Kidney (tissue), 13 donors: ENCODE measurements at regions not wholly inside any gene's neighbourhood (a gene's known extent, or its start where the extent isn't known, plus 50 kb on each side); places are given as distances from the start of the nearest gene placed in this dataset.
"Not testable (repeated sequence)": the region's sequence is repeated elsewhere in the genome, so short reads cannot be mapped to it uniquely, and the experiment has no call there.

Experiments used
- DNase-seq, 5 donors: peaks; one replicate each; pipeline ENCODE4 v3.0.0-alpha.2; 2013 to 2020
- FAIRE-seq: peaks from 2 replicates; lab custom pipeline; 2012; peaks lifted over from hg19 to GRCh38; lab: Jason Lieb, UNC
- H3K27ac ChIP-seq, 2 donors: one replicate each; pipeline ENCODE4 v1.7.0; 2013; ENCODE audit warnings: low read depth in 2 of 2, low read length in 2 of 2, inconsistent platforms in 1 of 2
- H3K27me3 ChIP-seq: one replicate; pipeline ENCODE4 v1.7.1; 2013; ENCODE audit warnings: low read length, inconsistent platforms; ENCODE audit not compliant: control insufficient read depth, insufficient read depth
- H3K36me3 ChIP-seq, 3 donors: one replicate each; pipeline versions ENCODE4 v1.7.0 to v1.7.1; 2013; ENCODE audit warnings: low read length in 3 of 3, control low read depth in 1 of 3, inconsistent platforms in 1 of 3; ENCODE audit not compliant: insufficient read depth in 3 of 3, control insufficient read depth in 2 of 3
- H3K4me1 ChIP-seq, 3 donors: one replicate each; pipeline versions ENCODE4 v1.7.0 to v1.7.1; 2013; ENCODE audit warnings: low read length in 3 of 3, inconsistent platforms in 1 of 3, low read depth in 1 of 3; ENCODE audit not compliant: control insufficient read depth in 2 of 3, insufficient read depth in 2 of 3
- H3K4me3 ChIP-seq, 3 donors: one replicate each; pipeline versions ENCODE4 v1.7.0 to v1.8.1; 2013; ENCODE audit warnings: low read length in 3 of 3, control low read depth in 1 of 3, inconsistent platforms in 1 of 3
- H3K9ac ChIP-seq, 3 donors: one replicate each; pipeline versions ENCODE4 v1.7.0 to v1.7.1; 2013; ENCODE audit warnings: low read length in 3 of 3, control low read depth in 1 of 3, inconsistent platforms in 1 of 3
- H3K9me3 ChIP-seq, 3 donors: one replicate each; pipeline versions ENCODE4 v1.7.0 to v1.7.1; 2013; ENCODE audit warnings: low read length in 3 of 3, control low read depth in 1 of 3, inconsistent platforms in 1 of 3; ENCODE audit not compliant: control insufficient read depth in 2 of 3, insufficient read depth in 1 of 3
- intact Hi-C: fragments of 100-400 bp; cut with DNase I; formaldehyde crosslinking; loops from one replicate; pipeline ENCODE4 v1.11.1; 2022
- TF ChIP-seq, protein P1 (sequence below): IDR thresholded peaks from 3 replicates; pipeline ENCODE4 v1.5.1; 2012; ENCODE audit warnings: mild to moderate bottlenecking, moderate library complexity, borderline replicate concordance; ENCODE audit not compliant: insufficient read depth; ENCODE audit errors: extremely low read depth
- donor health status: control.
- donor health status: control.
- donor health status: control.
- donor health status: control.
- donor health status: control.
- donor health status: DM: yes; HTN: yes; CAD: no.
- donor health status: Normal renal cell carcinoma (clear cell type).

DNA sequence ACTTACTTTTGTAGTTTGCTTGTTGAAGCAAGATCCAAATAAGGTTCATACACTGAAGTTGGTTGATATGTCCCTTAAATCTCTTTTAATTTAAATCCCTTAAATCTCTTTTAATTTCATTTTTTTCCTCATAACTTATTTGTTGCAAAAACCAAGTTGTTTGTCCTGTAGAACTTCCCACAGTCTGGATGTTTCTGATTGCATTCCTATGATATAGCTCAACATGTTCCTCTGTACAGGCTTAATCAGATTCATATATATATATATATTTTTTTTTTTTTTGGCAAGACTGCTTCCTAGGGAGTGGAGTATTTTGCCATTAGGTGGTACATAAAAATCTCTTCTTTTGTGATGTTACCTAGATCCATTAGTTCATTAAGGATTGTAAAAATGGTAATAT is 174.9 kb upstream of the MKLN1 start:
- FAIRE-seq (no peak), DNase-seq (no peak)
- Histone ChIP-seq H3K9ac (no peak overlapping the region), H3K27ac (no peak overlapping the region), H3K36me3 (no peaks in the 10 kb centered on the region), H3K27me3 (no peaks in the 10 kb centered on the region), H3K4me1 (peaks cover 0 to 5% (median 0%) of the 10 kb centered on the region in 3 donors), H3K4me3 (no peak overlapping the region), H3K9me3 (no peaks in the 10 kb centered on the region)
- intact Hi-C loops: no loop called here
- TF ChIP-seq, protein P1, sequence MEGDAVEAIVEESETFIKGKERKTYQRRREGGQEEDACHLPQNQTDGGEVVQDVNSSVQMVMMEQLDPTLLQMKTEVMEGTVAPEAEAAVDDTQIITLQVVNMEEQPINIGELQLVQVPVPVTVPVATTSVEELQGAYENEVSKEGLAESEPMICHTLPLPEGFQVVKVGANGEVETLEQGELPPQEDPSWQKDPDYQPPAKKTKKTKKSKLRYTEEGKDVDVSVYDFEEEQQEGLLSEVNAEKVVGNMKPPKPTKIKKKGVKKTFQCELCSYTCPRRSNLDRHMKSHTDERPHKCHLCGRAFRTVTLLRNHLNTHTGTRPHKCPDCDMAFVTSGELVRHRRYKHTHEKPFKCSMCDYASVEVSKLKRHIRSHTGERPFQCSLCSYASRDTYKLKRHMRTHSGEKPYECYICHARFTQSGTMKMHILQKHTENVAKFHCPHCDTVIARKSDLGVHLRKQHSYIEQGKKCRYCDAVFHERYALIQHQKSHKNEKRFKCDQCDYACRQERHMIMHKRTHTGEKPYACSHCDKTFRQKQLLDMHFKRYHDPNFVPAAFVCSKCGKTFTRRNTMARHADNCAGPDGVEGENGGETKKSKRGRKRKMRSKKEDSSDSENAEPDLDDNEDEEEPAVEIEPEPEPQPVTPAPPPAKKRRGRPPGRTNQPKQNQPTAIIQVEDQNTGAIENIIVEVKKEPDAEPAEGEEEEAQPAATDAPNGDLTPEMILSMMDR: no peak

DNA sequence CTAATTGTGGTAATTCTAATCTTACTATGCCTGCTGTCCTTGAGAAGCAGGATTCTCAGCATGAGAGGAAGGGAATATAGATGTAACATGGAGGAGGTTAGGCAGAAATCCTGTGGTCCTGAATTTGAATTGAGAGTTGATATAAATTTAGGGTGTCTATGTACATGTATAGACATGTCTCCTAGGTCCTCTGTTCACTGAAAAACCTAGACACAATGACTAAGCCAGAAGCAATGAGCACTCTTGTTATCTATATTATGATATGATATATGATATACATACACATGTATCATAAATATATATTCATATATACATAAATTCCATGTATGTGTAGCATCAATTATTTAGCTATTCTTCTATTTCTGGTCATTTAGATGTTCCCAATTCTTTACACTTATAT is 173.3 kb upstream of the MKLN1 start:
- FAIRE-seq (no peak), DNase-seq (no peak)
- Histone ChIP-seq H3K9ac (no peak overlapping the region), H3K27ac (no peak overlapping the region), H3K4me3 (no peak overlapping the region), H3K9me3 (no peaks in the 10 kb centered on the region), H3K4me1 (peaks cover 0 to 5% (median 0%) of the 10 kb centered on the region in 3 donors), H3K36me3 (no peaks in the 10 kb centered on the region), H3K27me3 (no peaks in the 10 kb centered on the region)
- TF ChIP-seq, protein P1: no peak
- intact Hi-C loops: no loop called here

DNA sequence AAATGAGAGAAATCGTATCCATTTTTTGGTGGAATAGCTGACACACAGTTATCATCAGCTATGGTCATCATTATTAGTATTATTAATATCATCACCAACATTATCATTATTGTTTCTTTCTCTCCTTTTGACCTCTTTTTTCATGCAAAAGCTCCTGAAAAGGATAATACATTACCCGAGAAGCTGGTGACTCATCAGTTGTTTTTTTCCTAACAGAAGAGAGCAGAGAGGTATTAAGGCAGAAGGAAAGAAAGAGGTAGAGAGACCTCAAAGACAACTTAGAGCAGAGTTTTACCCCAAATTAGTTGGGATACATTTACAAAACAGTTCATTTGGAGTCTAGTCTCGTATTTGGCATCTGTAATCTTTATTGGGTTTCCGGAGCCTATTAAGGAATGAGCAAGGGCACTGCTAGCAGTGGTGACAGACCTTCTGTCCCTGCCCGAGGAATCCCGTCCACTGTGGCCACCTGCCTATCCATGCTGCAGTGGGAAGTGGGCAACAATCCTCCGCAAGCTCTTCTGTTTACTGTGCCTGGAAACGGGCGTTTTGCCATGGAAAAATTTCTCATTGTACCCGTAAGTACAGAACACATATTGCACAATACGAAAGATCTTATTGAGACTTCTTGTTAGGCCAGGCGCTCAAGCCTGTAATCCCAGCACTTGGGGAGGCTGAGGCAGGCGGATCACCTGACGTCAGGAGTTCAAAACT is 170.0 kb upstream of the MKLN1 start:
- DNase-seq (no peak), FAIRE-seq (no peak)
- Histone ChIP-seq H3K36me3 (no peaks in the 10 kb centered on the region), H3K27me3 (no peaks in the 10 kb centered on the region), H3K9me3 (no peaks in the 10 kb centered on the region), H3K27ac (no peak overlapping the region), H3K4me1 (no peaks in the 10 kb centered on the region), H3K9ac (no peak overlapping the region), H3K4me3 (no peak overlapping the region)
- intact Hi-C loops: no loop called here
- TF ChIP-seq, protein P1: no peak

DNA sequence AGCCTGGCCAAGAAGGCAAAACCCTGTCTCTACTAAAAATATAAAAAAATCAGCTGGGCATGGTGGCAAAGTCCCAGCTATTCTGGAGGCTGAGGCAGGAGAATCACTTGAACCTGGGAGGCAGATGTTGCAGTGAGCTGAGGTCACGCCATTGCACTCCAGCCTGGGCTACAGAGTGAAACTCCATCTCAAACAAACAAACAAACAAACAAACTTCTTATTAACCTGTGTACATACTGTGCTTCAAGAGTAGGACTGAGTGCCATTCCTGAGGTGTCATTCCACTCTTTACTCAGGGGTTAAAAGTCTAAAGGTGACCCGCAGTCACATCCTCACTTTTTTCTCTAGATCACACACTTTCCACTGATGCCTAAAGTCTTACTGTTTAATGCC is 169.4 kb upstream of the MKLN1 start:
- FAIRE-seq, H3K4me1 ChIP-seq, H3K9me3 ChIP-seq, H3K9ac ChIP-seq, H3K4me3 ChIP-seq, intact Hi-C loops, H3K36me3 ChIP-seq, H3K27me3 ChIP-seq, H3K27ac ChIP-seq, DNase-seq: not testable (repeated sequence)
